HCT116 (cell line): ENCODE measurements at regions not wholly inside any gene's neighbourhood (a gene's known extent, or its start where the extent isn't known, plus 50 kb on each side); places are given as distances from the start of the nearest gene placed in this dataset.

Experiments used
- ATAC-seq: fragments of 200-7000 bp; cut with Tn5 transposase; 2 replicates; pipeline ENCODE4 v1.9.1; 2020; ENCODE audit warnings: mild to moderate bottlenecking, moderate library complexity
- BruUV-seq: library from RNA; stranded (reverse); fragments of 400-500 nt; replicated peaks from 2 replicates; lab custom pipeline; 2021; lab: Mats Ljungman, UMichigan
- CTCF ChIA-PET: fragments of 300-600 bp; sonication (Branson Sonifier 250); formaldehyde crosslinking; loops from one replicate; lab custom pipeline; 2021; ENCODE audit warnings: antibody characterized with exemption; lab: Charles Lee
- POLR2A ChIA-PET: fragments of 300-600, 350-600 bp; sonication (Branson Sonifier 250); formaldehyde crosslinking; loops from one replicate; lab custom pipeline; 2021; ENCODE audit warnings: antibody characterized with exemption; lab: Charles Lee
- RAD21 ChIA-PET, 2 experiments: fragments of 300-600 bp; sonication (Branson Sonifier 250); formaldehyde crosslinking; loops; one replicate each; lab custom pipeline; 2023; ENCODE audit warnings: low total read pairs in 2 of 2; ENCODE audit not compliant: uncharacterized antibody in 2 of 2, unreplicated experiment in 2 of 2, low non-redundant PET in 1 of 2; lab: Charles Lee
- DNase-seq: peaks from one replicate; pipeline ENCODE4 v3.0.0-alpha.2; 2010; ENCODE audit warnings: low read depth, low spot score
- H2AFZ ChIP-seq: fragments of 200-600 bp; shearing (Covaris generic), sonication (generic); 2 replicates; pipeline ENCODE4 v1.6.1; 2017; ENCODE audit warnings: low read depth, mixed run types, mixed read lengths, antibody characterized with exemption, low read length; ENCODE audit not compliant: poor library complexity, severe bottlenecking
- H3K27ac ChIP-seq: 2 replicates; pipeline ENCODE4 v1.5.1; 2012; ENCODE audit warnings: low read depth, low read length
- H3K27me3 ChIP-seq: fragments of 200-600 bp; sonication (generic); 2 replicates; pipeline ENCODE4 v1.6.1; 2016; ENCODE audit warnings: mixed run types, low read length, mixed read lengths; ENCODE audit not compliant: insufficient read depth
- H3K36me3 ChIP-seq, 2 experiments: fragments of 200-500 bp in 1 of 2; fragments of 200-600 bp in 1 of 2; sonication (Bioruptor generic) in 1 of 2; sonication (generic) in 1 of 2; 2 replicates each; pipeline versions ENCODE4 v1.5.1 to v1.6.1; 2014 to 2016; ENCODE audit warnings: low read length in 2 of 2, inconsistent platforms in 1 of 2, mixed read lengths in 1 of 2, mixed run types in 1 of 2; ENCODE audit not compliant: insufficient read depth in 2 of 2, control insufficient read depth in 1 of 2
- H3K4me1 ChIP-seq, 2 experiments: fragments of 200-600 bp in 1 of 2; sonication (generic) in 1 of 2; 2 replicates each; pipeline versions ENCODE4 v1.5.1 to v1.6.1; 2012 to 2017; ENCODE audit warnings: low read length in 2 of 2, inconsistent platforms in 1 of 2, mild to moderate bottlenecking in 1 of 2, mixed read lengths in 1 of 2, mixed run types in 1 of 2, moderate library complexity in 1 of 2; ENCODE audit not compliant: insufficient read depth in 2 of 2, control insufficient read depth in 1 of 2
- H3K4me2 ChIP-seq: fragments of 200-600 bp; sonication (generic); 2 replicates; pipeline ENCODE4 v1.6.1; 2017; ENCODE audit warnings: mixed run types, low read length, mixed read lengths
- H3K4me3 ChIP-seq, 2 experiments: fragments of 200-600 bp in 1 of 2; sonication (generic) in 1 of 2; replicated peaks in 1 of 2; 2 replicates each; pipeline ENCODE4 v1.5.1; 2011 to 2016; ENCODE audit warnings: low read length in 2 of 2, control low read depth in 1 of 2, low read depth in 1 of 2, mild to moderate bottlenecking in 1 of 2, mixed read lengths in 1 of 2, mixed run types in 1 of 2
- H3K79me2 ChIP-seq: fragments of 200-600 bp; sonication (generic); 2 replicates; pipeline ENCODE4 v1.6.1; 2017; ENCODE audit warnings: mild to moderate bottlenecking, mixed run types, low read length, moderate library complexity, mixed read lengths; ENCODE audit not compliant: insufficient read depth
- H3K9ac ChIP-seq: fragments of 200-600 bp; sonication (generic); 2 replicates; pipeline ENCODE4 v1.6.1; 2016; ENCODE audit warnings: low read length, mixed read lengths
- H3K9me2 ChIP-seq: fragments of 200-600 bp; sonication (generic), shearing (Covaris generic); 2 replicates; pipeline ENCODE4 v1.6.1; 2017; ENCODE audit warnings: mixed run types, mild to moderate bottlenecking, moderate library complexity; ENCODE audit not compliant: insufficient read depth
- H3K9me3 ChIP-seq, 2 experiments: fragments of 200-500 bp in 1 of 2; fragments of 200-600 bp in 1 of 2; sonication (Bioruptor generic) in 1 of 2; sonication (generic) in 1 of 2; 2 replicates each; pipeline ENCODE4 v1.6.1; 2014 to 2017; ENCODE audit warnings: low read length in 2 of 2, mixed read lengths in 2 of 2, inconsistent platforms in 1 of 2, low read depth in 1 of 2, mild to moderate bottlenecking in 1 of 2, mixed run types in 1 of 2, moderate library complexity in 1 of 2; ENCODE audit not compliant: control insufficient read depth in 1 of 2, insufficient read depth in 1 of 2
- H4K20me1 ChIP-seq: fragments of 200-600 bp; sonication (generic), shearing (Covaris generic); 2 replicates; pipeline ENCODE4 v1.6.1; 2017; ENCODE audit warnings: mixed run types, mild to moderate bottlenecking, moderate library complexity; ENCODE audit not compliant: insufficient read depth
- ATF3 ChIP-seq: IDR thresholded peaks from 2 replicates; pipeline ENCODE4 v1.6.1; 2012
- CEBPB ChIP-seq: IDR thresholded peaks from 2 replicates; pipeline ENCODE4 v1.6.1; 2012; ENCODE audit warnings: low read depth
- CTCF ChIP-seq, 3 experiments: fragments of 200-600 bp in 1 of 3; sonication (generic) in 1 of 3; IDR thresholded peaks in 2 of 3; conservative IDR thresholded peaks in 1 of 3; 2 replicates each; pipeline ENCODE4 v1.5.1; 2012 to 2017; ENCODE audit warnings: low read depth in 2 of 3, low read length in 2 of 3, antibody characterized with exemption in 1 of 3, borderline replicate concordance in 1 of 3, control low read depth in 1 of 3, mild to moderate bottlenecking in 1 of 3, mixed read lengths in 1 of 3, mixed run types in 1 of 3, moderate library complexity in 1 of 3; ENCODE audit not compliant: insufficient read depth in 1 of 3
- EGR1 ChIP-seq: IDR thresholded peaks from 2 replicates; pipeline ENCODE4 v1.6.1; 2012; ENCODE audit warnings: low read depth
- ELF1 ChIP-seq: IDR thresholded peaks from 2 replicates; pipeline ENCODE4 v1.6.1; 2012; ENCODE audit warnings: low read depth, borderline replicate concordance
- EZH2 ChIP-seq: fragments of 200-600 bp; sonication (generic); IDR thresholded peaks from 2 replicates; pipeline ENCODE4 v1.6.1; 2017; ENCODE audit warnings: antibody characterized with exemption, mixed run types
- EZH2phosphoT487 ChIP-seq: fragments of 200-600 bp; IDR thresholded peaks from 2 replicates; pipeline ENCODE4 v1.6.1; 2018; ENCODE audit warnings: antibody characterized with exemption, borderline replicate concordance
- JUND ChIP-seq: IDR thresholded peaks from 2 replicates; pipeline ENCODE4 v1.6.1; 2012
- MAX ChIP-seq: IDR thresholded peaks from 2 replicates; pipeline ENCODE4 v1.6.1; 2012
- RAD21 ChIP-seq: IDR thresholded peaks from 2 replicates; pipeline ENCODE4 v1.6.1; 2012; ENCODE audit warnings: low read depth, mild to moderate bottlenecking
- REST ChIP-seq: IDR thresholded peaks from 2 replicates; pipeline ENCODE4 v1.6.1; 2012; ENCODE audit warnings: low read depth
- YY1 ChIP-seq: IDR thresholded peaks from 2 replicates; pipeline ENCODE4 v1.6.1; 2011; ENCODE audit warnings: low read length, low read depth, moderate library complexity, mild to moderate bottlenecking; ENCODE audit not compliant: insufficient replicate concordance; ENCODE audit errors: extremely low read depth
- ZFX ChIP-seq: fragments of 450-650 bp; IDR thresholded peaks from 2 replicates; pipeline ENCODE4 v1.6.1; 2017
- intact Hi-C: fragments of 100-400 bp; cut with micrococcal nuclease; formaldehyde crosslinking; loops from 2 replicates; pipeline ENCODE4 v1.10.0; 2022

GRCh38 chr5:30736669-30737068, 456.8 kb upstream of the CDH6 start:
- H3K9ac ChIP-seq = no peak overlapping the region
- H3K4me1 ChIP-seq = no peaks in the 10 kb centered on the region
- no peaks in the 10 kb centered on the region for H3K9me2 ChIP-seq
- peaks cover 9 to 16% of the 10 kb centered on the region in 2 experiments; a peak in 3 of 4 replicates for H3K9me3 ChIP-seq
- ChIA-PET RAD21 (no interaction called here), POLR2A (no interaction called here), CTCF (no interaction called here)
- DNase-seq = no peak
- no TSS peak for BruUV-seq
- no peaks in the 10 kb centered on the region for H3K36me3 ChIP-seq
- H2AFZ ChIP-seq = no peak overlapping the region
- H3K4me2 ChIP-seq = no peak overlapping the region
- no peaks in the 10 kb centered on the region for H4K20me1 ChIP-seq
- intact Hi-C loops = no loop called here
- no peak overlapping the region for H3K4me3 ChIP-seq
- H3K27me3 ChIP-seq = no peaks in the 10 kb centered on the region
- no peak for ATAC-seq
- H3K79me2 ChIP-seq = no peaks in the 10 kb centered on the region
- no peak overlapping the region for H3K27ac ChIP-seq
- TF ChIP-seq ZFX (no peak), ELF1 (no peak), CTCF (IDR thresholded peaks at IDR 0.05 in 2 of 3, conservative IDR thresholded peaks at IDR 0.05 in 1 of 3; ENCODE audit: borderline replicate concordance in 1 of 3, insufficient read depth in 1 of 3, low read depth in 2 of 3, low read length in 2 of 3) (no peak), JUND (no peak), EZH2 (no peak), RAD21 (no peak), YY1 (no peak)

- no peak overlapping the region for H3K9ac ChIP-seq
- TF ChIP-seq RAD21 (no peak), REST (no peak), EZH2phosphoT487 (no peak), ATF3 (no peak), YY1 (no peak), MAX (no peak), CEBPB (no peak), EGR1 (no peak)
- no peak overlapping the region for H3K27ac ChIP-seq
- H3K79me2 ChIP-seq = no peaks in the 10 kb centered on the region
- POLR2A ChIA-PET = no interaction called here
- no peak overlapping the region for H3K4me2 ChIP-seq
- BruUV-seq = no TSS peak
- no peaks in the 10 kb centered on the region for H3K4me1 ChIP-seq
- RAD21 ChIA-PET = no interaction called here
- H3K9me3 ChIP-seq = peaks cover 8 to 21% of the 10 kb centered on the region in 2 experiments; a peak in 3 of 4 replicates
- no peak overlapping the region for H2AFZ ChIP-seq
- intact Hi-C loops = no loop called here
- ATAC-seq (no peak), DNase-seq (no peak)
- H3K9me2 ChIP-seq = no peaks in the 10 kb centered on the region
- H3K27me3 ChIP-seq = no peaks in the 10 kb centered on the region
- H4K20me1 ChIP-seq = no peaks in the 10 kb centered on the region
- CTCF ChIA-PET = no interaction called here
- no peaks in the 10 kb centered on the region for H3K36me3 ChIP-seq
- H3K4me3 ChIP-seq = no peak overlapping the region
Observed at GRCh38 chr5:30734118-30734517, 459.4 kb upstream of the CDH6 start.
